GM18505 (cell line): ENCODE measurements at regions not wholly inside any gene's neighbourhood (a gene's known extent, or its start where the extent isn't known, plus 50 kb on each side); places are given as distances from the start of the nearest gene placed in this dataset.

Experiments
- ATAC-seq: cut with Tn5 transposase; IDR thresholded peaks from one replicate; pipeline ENCODE4 v1.9.1; 2021; ENCODE audit not compliant: unreplicated experiment
- POLR2A ChIP-seq: IDR thresholded peaks from 4 replicates; pipeline ENCODE4 v1.6.1; 2011; ENCODE audit warnings: borderline replicate concordance; ENCODE audit not compliant: insufficient read depth, insufficient read length; ENCODE audit errors: extremely low read depth

DNA sequence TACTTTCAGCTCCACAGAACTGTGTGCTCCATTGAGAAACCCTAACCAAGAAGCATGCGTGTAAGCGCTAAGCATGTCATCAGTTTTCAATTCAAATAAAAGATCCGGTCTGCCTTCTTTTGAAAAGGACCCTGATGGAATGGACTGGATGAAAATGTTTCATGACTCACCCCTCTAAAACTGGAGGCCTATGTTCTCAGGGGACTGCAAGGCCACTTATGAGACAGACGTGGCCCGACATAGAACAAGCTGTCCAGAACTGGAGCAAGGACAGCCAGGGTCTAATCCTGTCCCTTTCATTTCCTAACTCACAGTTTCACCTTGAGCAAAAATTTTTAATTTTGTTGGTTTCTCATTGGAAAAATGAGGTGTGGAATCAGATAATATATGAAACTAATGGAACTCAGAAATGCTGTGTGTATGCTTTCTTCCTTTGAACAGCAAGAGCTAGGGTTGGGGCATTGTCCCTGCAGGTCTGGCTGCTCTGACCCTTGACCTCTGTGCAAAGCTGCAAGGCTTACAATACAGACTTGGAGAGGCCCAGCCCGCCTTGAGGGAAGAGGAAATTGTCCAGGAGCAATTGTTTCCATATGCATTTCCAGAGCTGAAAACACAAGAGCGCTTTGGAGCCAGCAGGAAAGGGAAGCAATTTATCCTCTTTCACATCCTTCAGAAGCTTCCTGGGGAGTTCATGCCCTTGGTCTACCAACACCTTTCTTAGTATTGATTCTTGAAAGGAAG, 553.4 kb upstream of the KLF12 start:
- ATAC-seq = no peak
- no peak for TF ChIP-seq POLR2A

DNA sequence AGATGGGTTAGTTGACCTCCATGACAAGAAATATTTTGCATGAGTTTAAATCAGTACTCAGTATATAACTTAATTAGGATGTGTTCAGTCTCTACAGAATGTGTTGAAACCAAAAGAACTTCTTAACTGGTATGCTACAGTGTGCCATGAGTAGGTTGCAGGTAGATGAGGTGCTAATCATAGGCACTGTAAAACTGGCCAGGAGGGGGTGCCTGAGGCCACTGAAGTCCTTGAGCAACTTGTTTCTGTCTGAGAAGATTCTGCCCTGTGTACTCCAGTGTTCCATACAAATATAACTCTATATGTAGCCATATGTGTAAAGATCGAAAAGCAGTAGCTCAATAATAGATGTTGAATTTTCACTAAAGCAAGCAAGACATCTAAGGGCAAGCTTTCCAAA, 549.2 kb upstream of the KLF12 start:
- no peak for ATAC-seq
- TF ChIP-seq POLR2A = no peak

DNA sequence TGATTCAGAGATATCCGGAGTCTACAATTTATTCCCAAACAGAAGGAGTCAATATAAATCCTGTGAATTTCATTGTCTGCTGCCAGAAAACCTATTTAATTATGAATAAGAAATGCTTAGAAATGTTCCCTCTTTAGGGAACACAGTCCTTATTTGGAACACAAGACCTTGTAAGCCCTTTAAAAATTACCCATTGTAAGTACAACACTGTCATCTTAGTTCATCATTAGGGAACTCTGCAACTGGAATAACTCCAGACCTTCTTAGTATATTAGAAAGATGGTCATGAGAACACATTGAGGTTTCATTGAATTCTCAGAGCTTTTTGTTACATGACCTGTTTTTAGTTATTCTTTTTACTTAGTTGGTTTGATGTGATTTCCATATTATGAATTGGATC, 548.5 kb upstream of the KLF12 start:
- ATAC-seq = no peak
- TF ChIP-seq POLR2A = no peak

DNA sequence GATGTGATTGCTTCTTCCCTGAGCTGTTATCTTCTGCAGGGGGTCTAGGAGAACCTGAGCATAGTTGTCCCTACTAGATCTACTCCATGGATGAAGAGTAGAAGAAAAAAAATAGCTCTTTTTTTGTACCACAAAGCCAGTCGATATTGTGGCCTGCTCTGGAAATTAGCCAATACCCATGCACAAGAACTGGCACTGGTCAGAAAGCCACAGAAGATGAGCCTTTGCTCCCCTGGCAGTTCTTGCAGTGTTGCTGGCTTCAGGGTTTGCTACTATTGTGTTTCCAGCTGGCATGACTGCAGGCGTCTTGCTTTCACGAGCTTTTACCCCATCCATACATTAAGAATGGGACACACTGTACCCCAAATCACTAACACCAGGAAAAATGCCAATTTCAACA, 547.7 kb upstream of the KLF12 start:
- no peak for TF ChIP-seq POLR2A
- no peak for ATAC-seq

DNA sequence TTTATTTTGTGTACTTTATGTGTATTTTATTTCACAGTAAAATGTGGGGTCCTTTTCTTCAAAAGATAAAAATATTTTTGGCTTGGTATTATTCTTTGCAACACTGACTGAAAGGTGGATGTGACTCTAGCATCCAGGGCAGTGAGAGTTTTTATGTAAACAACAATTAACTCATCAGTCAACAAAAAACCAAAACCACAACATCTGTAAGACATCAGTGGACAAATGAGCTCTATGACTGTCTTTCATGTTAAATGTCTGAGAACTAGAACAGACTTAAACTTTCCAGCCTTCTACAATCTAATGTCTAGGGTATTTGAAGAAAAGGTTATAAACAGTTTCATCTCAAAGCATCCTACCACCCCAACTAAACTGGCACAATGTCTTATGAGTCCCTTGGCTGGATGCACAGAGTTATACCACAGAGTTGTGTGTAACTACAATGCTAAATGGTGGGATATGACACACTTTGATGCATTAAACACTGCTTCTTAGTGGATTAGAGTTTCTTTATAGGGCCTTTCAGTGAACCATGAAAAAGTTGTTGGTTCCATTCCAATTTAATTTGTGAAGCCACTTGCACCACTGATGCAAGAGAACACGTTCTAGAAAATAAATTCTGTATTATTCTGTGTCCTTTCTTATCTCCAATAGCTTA, 544.2 kb upstream of the KLF12 start:
- no peak for TF ChIP-seq POLR2A
- ATAC-seq = no peak

DNA sequence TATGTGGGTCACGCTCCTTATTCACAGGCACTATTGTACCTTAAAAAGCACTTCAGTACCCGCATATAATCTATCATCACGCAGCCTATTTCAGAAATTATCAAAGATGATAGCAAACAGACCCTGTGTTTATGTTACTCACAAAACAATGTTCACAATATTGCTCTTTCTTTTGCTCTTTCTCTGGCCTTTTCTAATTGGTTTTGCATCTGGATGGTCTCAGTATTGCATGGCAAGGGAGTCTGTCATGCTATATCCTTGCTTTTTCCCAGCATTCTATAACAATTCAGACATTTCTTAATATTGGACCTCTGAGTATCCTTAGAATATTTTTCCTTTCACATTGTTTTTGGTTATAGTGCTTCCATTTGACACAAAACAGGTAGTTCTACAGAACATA, 541.8 kb upstream of the KLF12 start:
- ATAC-seq = no peak
- TF ChIP-seq POLR2A = no peak

DNA sequence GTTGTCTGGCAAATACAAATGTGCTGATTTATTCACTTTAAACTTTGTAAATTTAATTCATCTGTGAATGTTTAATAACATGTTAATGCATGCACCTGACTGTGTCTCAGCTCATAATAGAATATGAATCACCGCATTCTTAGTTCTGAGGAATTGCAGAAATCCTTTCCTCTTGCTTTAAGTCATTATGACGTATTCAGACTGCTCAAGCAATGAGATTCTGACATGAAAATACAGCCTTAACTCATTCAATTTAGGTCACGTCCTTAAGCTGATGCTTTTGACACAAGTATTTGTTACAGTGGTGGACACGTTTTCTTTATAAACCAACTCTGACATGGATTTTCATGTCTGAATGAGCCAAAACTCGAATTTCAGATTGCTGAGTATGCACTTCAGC, 541.0 kb upstream of the KLF12 start:
- no peak for TF ChIP-seq POLR2A
- ATAC-seq = no peak

DNA sequence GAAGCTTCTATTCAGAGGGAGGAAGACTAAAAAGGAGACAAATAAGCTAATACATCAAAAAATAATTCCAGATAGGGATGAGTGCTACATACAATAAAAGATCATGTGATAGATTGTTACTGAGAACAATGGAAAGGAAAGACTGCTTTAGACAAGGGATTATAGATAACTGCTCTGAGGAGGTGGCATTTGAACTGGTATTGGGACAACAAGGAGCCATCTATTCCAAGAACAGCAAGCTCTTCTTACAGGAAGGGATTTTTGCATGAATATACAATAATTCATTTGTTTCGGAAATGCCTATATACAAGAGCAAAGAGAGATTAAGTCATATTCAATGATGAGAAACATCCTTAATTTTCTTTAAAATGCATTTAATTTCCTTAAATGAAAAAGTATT, 540.5 kb upstream of the KLF12 start:
- ATAC-seq = no peak
- no peak for TF ChIP-seq POLR2A

DNA sequence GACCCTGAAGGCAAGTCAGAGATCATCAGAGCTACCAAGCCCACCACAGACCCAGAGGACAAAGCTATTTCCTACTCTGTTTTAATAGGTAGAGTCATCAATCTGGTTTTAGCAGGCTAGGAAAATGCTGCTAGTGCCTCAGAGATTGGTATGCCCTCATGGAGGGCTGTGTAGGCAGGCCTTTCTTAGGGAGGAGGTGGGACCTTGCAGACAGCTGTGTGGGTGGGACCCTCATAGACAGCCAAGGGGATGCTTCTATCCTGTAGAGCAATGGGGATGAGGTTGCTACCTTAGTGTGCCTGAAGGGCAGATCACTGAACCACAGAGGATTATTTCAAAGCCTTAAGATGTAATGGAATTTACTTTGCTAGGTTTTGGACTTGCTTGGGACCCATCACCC, 534.9 kb upstream of the KLF12 start:
- no peak for ATAC-seq
- no peak for TF ChIP-seq POLR2A

DNA sequence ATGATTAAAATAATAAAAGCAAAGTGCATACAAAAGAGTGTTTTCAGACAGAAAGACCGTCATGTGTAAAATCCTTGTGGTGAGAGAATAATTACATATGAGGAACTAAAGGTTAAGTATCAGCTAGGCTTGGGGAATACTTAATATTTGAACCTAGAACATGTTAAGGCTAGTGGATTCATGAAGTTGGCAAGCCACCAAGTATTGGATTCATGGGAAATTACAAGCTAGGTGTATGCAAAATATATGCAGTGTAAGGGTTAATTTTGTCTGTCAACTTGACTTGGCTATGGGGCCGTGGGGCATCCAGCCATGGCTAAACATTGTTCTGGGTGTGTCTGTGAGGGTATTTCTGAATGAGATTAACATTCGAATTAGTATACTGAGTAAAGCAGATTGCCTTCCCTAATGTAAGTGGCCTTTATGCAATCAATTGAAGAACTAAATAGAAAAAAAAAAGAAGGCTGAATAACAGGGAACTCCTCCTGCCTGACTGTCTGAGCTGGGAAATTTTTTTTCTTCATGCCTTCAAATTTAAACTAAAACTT, 533.5 kb upstream of the KLF12 start:
- ATAC-seq = no peak
- TF ChIP-seq POLR2A = no peak

DNA sequence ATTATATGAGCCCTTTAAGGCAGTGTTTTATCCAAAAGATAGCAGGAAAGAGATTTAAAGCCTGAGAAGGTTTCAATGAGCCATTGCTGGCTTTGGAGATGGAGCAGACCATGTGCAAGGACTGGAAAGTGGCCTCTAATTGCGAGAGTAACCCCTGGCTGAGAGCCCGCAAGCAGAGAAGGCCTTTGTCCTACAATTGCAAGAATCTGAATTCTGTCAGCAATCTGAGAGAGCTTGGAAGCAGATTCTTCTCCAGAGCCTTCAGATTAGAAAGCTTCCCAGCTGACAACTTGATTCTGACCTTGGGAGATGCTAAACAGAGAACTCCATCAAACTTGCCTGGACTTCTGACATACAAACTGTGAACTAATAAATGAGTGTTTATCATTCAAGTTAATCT, 528.7 kb upstream of the KLF12 start:
- no peak for TF ChIP-seq POLR2A
- no peak for ATAC-seq

DNA sequence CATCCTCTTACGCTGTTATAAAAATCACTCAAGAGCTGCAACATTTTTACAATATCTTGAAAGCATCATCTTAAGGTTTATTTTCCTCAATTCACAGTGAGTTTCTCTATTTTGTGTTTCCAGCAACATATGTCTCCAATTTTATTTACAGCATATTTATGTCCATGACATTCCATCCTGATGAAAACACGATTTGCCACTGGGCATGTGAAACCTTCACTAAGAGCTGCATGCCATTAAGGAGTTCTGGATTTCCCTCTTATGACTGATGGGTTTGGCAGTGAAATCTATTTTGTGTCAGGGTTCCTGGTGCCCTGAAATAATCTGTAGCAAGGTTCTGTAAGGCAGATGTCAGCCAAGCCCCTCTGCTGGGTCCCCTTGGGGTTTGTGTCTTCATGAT, 527.6 kb upstream of the KLF12 start:
- TF ChIP-seq POLR2A = no peak
- ATAC-seq = no peak

DNA sequence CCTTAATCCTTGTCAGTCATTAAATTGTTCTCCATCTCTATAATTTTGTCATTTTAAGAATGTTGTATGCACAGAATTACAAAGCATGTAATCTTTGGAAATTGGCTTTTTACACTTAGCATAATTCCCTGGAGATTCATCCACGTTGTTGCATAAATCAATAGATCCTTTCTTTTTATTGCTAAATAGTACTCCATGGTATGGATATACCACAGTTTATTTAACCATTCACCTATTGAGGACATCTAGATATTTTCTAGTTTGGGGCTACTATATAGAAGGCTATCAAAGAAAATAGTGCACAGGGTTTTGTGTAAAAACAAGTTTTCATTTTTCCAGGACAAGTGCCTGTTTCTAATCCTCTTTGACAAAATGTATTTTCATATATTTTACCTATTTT, 523.6 kb upstream of the KLF12 start:
- no peak for ATAC-seq
- TF ChIP-seq POLR2A = no peak

DNA sequence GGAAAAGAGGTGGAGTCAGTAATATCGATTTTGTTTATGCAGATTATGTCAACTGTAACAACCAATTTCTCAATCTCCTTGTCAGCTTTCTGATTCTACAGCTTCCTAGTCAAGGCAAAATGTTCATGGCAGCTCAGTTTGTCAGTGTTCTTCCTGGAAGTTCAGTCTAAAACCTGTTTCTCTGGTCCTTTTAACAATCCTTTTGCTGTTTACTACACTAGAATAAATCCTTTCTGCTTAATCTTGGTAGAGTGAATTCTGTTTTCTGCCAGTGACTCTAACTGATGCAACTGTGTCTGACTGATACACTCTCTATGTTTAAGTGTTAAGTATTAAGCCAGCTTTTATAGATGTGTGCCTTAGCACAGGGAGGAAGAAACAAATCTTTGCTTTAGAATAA, 516.9 kb upstream of the KLF12 start:
- no peak for ATAC-seq
- TF ChIP-seq POLR2A = no peak
